Suprapubic skin (tissue), 4 donors: ENCODE measurements at regions not wholly inside any gene's neighbourhood (a gene's known extent, or its start where the extent isn't known, plus 50 kb on each side); places are given as distances from the start of the nearest gene placed in this dataset.

Experiments used
- DNase-seq, 2 donors: peaks; one replicate each; pipeline ENCODE4 v3.0.0-alpha.2; 2019; ENCODE audit warnings: low spot score in 2 of 2
- H3K27ac ChIP-seq: fragments of 200-600 bp; sonication (generic); one replicate; pipeline ENCODE4 v1.5.1; 2019
- H3K27me3 ChIP-seq: fragments of 200-600 bp; sonication (generic); one replicate; pipeline ENCODE4 v1.5.1; 2019
- H3K36me3 ChIP-seq: fragments of 200-600 bp; sonication (generic); one replicate; pipeline ENCODE4 v1.5.1; 2019
- H3K4me1 ChIP-seq: fragments of 200-600 bp; sonication (generic); one replicate; pipeline ENCODE4 v1.5.1; 2019
- H3K4me3 ChIP-seq: fragments of 200-600 bp; sonication (generic); one replicate; pipeline ENCODE4 v1.5.1; 2019; ENCODE audit warnings: mild to moderate bottlenecking
- H3K9me3 ChIP-seq: fragments of 200-600 bp; sonication (generic); one replicate; pipeline ENCODE4 v1.5.1; 2019
- EP300 ChIP-seq: sonication (generic); formaldehyde crosslinking; IDR thresholded peaks from one replicate; pipeline ENCODE4 v1.6.1; 2017; ENCODE audit warnings: antibody characterized with exemption
- POLR2A ChIP-seq, 2 donors: fragments of 450-650 bp; IDR thresholded peaks; one replicate each; pipeline ENCODE4 v1.6.1; 2017; ENCODE audit warnings: antibody characterized with exemption in 2 of 2, mild to moderate bottlenecking in 2 of 2, moderate library complexity in 2 of 2
- POLR2AphosphoS5 ChIP-seq, 3 donors: sonication (generic); formaldehyde crosslinking; IDR thresholded peaks; one replicate each; pipeline ENCODE4 v1.6.1; 2017; ENCODE audit warnings: antibody characterized with exemption in 3 of 3
- WGBS: methylation state at CpG from one replicate; pipeline ENCODE4 v1.1.5; 2018; 5-methylcytosine and 5-hydroxymethylcytosine counted together
- TF ChIP-seq, protein P1 (sequence below), 2 donors: fragments of 200-600 bp in 1 of 2; fragments of 450-650 bp in 1 of 2; sonication (generic) in 1 of 2; IDR thresholded peaks; one replicate each; pipeline ENCODE4 v1.5.1; 2016 to 2019; ENCODE audit warnings: antibody characterized with exemption in 2 of 2, mild to moderate bottlenecking in 1 of 2, moderate library complexity in 1 of 2

DNA sequence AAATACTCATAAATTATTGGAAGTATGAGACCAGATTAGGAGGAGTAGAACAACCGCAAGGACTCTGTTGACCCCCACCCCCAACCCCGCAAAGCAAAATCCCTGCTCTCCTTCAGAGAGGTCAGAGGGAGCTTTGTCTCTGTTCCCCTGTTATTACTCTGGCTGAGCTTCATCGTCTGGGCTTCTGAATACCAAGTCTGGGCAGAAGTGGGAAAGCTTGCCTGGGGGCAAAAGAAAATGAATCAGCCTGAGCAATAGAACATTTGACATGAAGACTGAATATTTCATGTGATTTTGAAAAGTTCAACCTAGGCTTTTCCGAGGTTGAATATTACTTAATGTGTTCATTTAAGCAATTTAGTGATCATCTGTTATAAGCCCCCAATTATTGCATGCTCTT, 114.6 kb upstream of the ARHGAP28 start:
- TF ChIP-seq, protein P1, sequence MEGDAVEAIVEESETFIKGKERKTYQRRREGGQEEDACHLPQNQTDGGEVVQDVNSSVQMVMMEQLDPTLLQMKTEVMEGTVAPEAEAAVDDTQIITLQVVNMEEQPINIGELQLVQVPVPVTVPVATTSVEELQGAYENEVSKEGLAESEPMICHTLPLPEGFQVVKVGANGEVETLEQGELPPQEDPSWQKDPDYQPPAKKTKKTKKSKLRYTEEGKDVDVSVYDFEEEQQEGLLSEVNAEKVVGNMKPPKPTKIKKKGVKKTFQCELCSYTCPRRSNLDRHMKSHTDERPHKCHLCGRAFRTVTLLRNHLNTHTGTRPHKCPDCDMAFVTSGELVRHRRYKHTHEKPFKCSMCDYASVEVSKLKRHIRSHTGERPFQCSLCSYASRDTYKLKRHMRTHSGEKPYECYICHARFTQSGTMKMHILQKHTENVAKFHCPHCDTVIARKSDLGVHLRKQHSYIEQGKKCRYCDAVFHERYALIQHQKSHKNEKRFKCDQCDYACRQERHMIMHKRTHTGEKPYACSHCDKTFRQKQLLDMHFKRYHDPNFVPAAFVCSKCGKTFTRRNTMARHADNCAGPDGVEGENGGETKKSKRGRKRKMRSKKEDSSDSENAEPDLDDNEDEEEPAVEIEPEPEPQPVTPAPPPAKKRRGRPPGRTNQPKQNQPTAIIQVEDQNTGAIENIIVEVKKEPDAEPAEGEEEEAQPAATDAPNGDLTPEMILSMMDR (IDR thresholded peaks at IDR 0.05) = no peak
- TF ChIP-seq POLR2AphosphoS5 (IDR thresholded peaks at IDR 0.05) = no peak
- TF ChIP-seq POLR2A (IDR thresholded peaks at IDR 0.05) = no peak
- no peak for TF ChIP-seq EP300
- no peaks in the 10 kb centered on the region for H3K27me3 ChIP-seq
- DNase-seq = no peak
- WGBS = 70% methylated on average over 4 of the region's 4 CpGs
- no peak overlapping the region for H3K4me3 ChIP-seq
- H3K4me1 ChIP-seq = peaks cover 9% of the 10 kb centered on the region
- H3K27ac ChIP-seq = no peak overlapping the region
- H3K9me3 ChIP-seq = no peaks in the 10 kb centered on the region
- H3K36me3 ChIP-seq = no peaks in the 10 kb centered on the region

DNA sequence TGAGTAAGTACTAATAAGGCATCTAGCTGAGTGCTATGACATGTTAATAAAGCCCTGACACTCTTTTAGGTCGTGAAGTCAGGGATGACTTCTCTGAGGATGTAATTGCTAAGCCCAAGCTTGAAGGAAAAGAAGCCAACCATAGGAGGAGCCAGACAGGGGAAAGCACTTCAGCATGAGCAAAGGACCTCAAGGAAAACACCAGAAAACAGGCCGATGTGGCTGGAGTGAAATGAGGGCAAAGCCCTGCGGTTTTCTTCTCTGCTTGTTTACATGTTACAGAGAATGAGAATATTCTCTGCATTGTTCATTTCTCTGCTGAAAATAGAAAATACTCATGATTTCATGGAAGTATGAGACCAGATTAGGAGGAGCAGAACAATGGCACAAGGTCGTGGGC, 112.5 kb upstream of the ARHGAP28 start:
- TF ChIP-seq, protein P1 (IDR thresholded peaks at IDR 0.05) = no peak
- TF ChIP-seq POLR2AphosphoS5 (IDR thresholded peaks at IDR 0.05) (no peak), EP300 (no peak), POLR2A (IDR thresholded peaks at IDR 0.05) (no peak)
- no peak overlapping the region for H3K4me3 ChIP-seq
- H3K36me3 ChIP-seq = no peaks in the 10 kb centered on the region
- DNase-seq = no peak
- H3K4me1 ChIP-seq = no peaks in the 10 kb centered on the region
- WGBS = 89% methylated on average over 4 of the region's 4 CpGs
- H3K27me3 ChIP-seq = no peaks in the 10 kb centered on the region
- H3K27ac ChIP-seq = no peak overlapping the region
- H3K9me3 ChIP-seq = no peaks in the 10 kb centered on the region

DNA sequence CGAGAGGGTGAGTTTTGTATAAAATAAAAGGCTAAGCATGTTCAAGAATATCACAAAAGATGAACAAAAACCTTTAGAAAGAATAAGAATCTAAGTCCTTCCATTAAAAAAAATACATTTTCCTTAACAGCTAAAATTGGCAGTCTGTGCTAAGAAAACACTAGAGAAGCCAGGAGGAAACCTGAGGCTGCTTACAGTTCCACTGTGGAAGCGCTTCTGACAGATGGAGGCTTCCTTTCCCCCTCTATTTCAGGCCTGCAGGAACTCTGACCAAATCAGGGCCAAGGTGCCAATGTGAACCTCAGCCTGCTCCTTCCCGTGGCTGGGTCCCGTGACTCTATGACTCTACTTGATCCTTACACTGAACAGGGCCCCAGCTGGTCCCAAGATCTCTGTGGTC, 108.1 kb upstream of the ARHGAP28 start:
- 93% methylated on average over 4 of the region's 4 CpGs for WGBS
- H3K36me3 ChIP-seq = no peaks in the 10 kb centered on the region
- DNase-seq = no peak
- no peak overlapping the region for H3K4me3 ChIP-seq
- peaks cover 25% of the 10 kb centered on the region for H3K4me1 ChIP-seq
- TF ChIP-seq POLR2AphosphoS5 (IDR thresholded peaks at IDR 0.05) = no peak
- TF ChIP-seq POLR2A (IDR thresholded peaks at IDR 0.05) = no peak
- TF ChIP-seq, protein P1 (IDR thresholded peaks at IDR 0.05) = no peak
- TF ChIP-seq EP300 = no peak
- no peaks in the 10 kb centered on the region for H3K9me3 ChIP-seq
- no peaks in the 10 kb centered on the region for H3K27me3 ChIP-seq
- no peak overlapping the region for H3K27ac ChIP-seq

DNA sequence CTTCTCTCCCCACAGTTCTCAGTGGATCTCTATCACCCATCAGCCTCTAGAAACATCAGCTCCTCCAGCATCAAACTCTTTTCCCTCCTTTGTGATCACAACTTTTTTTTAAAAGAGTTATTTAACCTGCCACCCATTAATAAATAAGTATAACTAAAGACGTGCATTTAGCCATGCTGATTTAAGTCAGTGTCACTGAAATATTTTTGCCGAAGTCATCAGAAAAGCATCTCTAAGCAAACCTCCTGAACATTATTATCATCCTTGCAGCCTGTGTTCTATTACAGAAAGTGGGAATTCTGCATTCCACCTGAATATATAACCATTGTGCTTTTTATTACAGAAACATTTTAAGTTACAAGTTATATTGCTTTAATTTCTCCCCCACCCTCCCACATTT, 106.2 kb upstream of the ARHGAP28 start:
- no peak overlapping the region for H3K4me3 ChIP-seq
- 61% methylated on average over 2 of the region's 2 CpGs for WGBS
- TF ChIP-seq POLR2AphosphoS5 (IDR thresholded peaks at IDR 0.05) = no peak
- TF ChIP-seq, protein P1 (IDR thresholded peaks at IDR 0.05) = no peak
- no peak for TF ChIP-seq EP300
- no peak for TF ChIP-seq POLR2A (IDR thresholded peaks at IDR 0.05)

DNA sequence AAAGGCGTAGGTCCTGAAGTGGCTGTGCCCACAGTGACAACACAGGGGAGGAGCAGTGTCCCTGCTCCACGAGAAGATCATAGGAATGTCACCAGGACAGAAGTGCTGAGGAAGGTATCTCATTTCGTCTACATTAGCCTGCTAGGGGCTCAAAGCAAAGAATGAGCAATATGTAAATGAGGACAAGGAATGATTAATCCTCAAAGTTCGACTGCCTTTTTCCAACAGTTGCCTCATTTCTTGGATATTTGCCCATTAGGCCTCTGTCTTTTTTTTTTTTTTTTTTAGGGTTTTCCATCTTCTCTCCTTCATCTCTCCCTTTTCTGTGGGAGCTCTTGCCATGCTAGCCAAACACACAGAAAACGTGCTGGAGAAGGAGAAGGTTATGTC, 105.2 kb upstream of the ARHGAP28 start:
- no peak for DNase-seq

More for the DNA sequence above, 106.2 kb upstream of the ARHGAP28 start:
- Histone ChIP-seq H3K27ac (no peak overlapping the region), H3K27me3 (no peaks in the 10 kb centered on the region), H3K9me3 (no peaks in the 10 kb centered on the region), H3K36me3 (no peaks in the 10 kb centered on the region), H3K4me1 (peaks cover 26% of the 10 kb centered on the region)
- DNase-seq = no peak

More for the DNA sequence above, 105.2 kb upstream of the ARHGAP28 start:
- TF ChIP-seq POLR2AphosphoS5 (IDR thresholded peaks at IDR 0.05) (no peak), POLR2A (IDR thresholded peaks at IDR 0.05) (no peak), EP300 (no peak)
- TF ChIP-seq, protein P1 (IDR thresholded peaks at IDR 0.05) = no peak
- H3K4me1 ChIP-seq = peaks cover 26% of the 10 kb centered on the region
- no peaks in the 10 kb centered on the region for H3K9me3 ChIP-seq
- no peaks in the 10 kb centered on the region for H3K36me3 ChIP-seq
- H3K27me3 ChIP-seq = no peaks in the 10 kb centered on the region
- H3K4me3 ChIP-seq = no peak overlapping the region
- H3K27ac ChIP-seq = peak overlapping the region; percentile 70
- WGBS = 37% methylated on average over 5 of the region's 5 CpGs
